ENCODE measurements at regions not wholly inside any gene's neighbourhood (a gene's known extent, or its start where the extent isn't known, plus 50 kb on each side); places are given as distances from the start of the nearest gene placed in this dataset.

GRCh38 chr2:46828491-46829230, 86.9 kb downstream of the MCFD2 start:
- H3K9ac ChIP-seq: no peak overlapping the region

GRCh38 chr2:46828135-46828438, 87.5 kb downstream of the MCFD2 start:
- Histone ChIP-seq H3K4me3 (ENCODE audit: low read depth, low read length) (no peak overlapping the region), H3K9me3 (ENCODE audit: control insufficient read depth, low read length) (no peaks in the 10 kb centered on the region), H3K79me2 (no peaks in the 10 kb centered on the region), H3K4me2 (ENCODE audit: low read length) (no peak overlapping the region), H3K27me3 (ENCODE audit: control insufficient read depth, insufficient read depth, low read length) (no peaks in the 10 kb centered on the region), H3K9ac (no peak overlapping the region), H2AFZ (no peak overlapping the region), H3K4me1 (no peaks in the 10 kb centered on the region), H3K36me3 (ENCODE audit: control insufficient read depth, insufficient read depth, low read length) (no peaks in the 10 kb centered on the region), H3K27ac (no peak overlapping the region)
- TF ChIP-seq CTCF (IDR thresholded peaks at IDR 0.05): no peak

More at GRCh38 chr2:46828491-46829230, 86.9 kb downstream of the MCFD2 start:
- Histone ChIP-seq H3K27me3 (ENCODE audit: control insufficient read depth, insufficient read depth, low read length) (no peaks in the 10 kb centered on the region), H3K79me2 (no peaks in the 10 kb centered on the region), H3K27ac (no peak overlapping the region), H3K4me1 (no peaks in the 10 kb centered on the region), H3K9me3 (ENCODE audit: control insufficient read depth, low read length) (no peaks in the 10 kb centered on the region), H2AFZ (no peak overlapping the region), H3K4me3 (ENCODE audit: low read depth, low read length) (no peak overlapping the region), H3K4me2 (ENCODE audit: low read length) (no peak overlapping the region), H3K36me3 (ENCODE audit: control insufficient read depth, insufficient read depth, low read length) (no peaks in the 10 kb centered on the region)
- TF ChIP-seq CTCF (IDR thresholded peaks at IDR 0.05): no peak

GRCh38 chr2:46827274-46828134, 88.1 kb downstream of the MCFD2 start:
- TF ChIP-seq CTCF (IDR thresholded peaks at IDR 0.05): no peak
- no peaks in the 10 kb centered on the region for H3K4me1 ChIP-seq
- H3K27ac ChIP-seq: no peak overlapping the region
- H3K9ac ChIP-seq: no peak overlapping the region
- H3K79me2 ChIP-seq: no peaks in the 10 kb centered on the region
- no peaks in the 10 kb centered on the region for H3K36me3 ChIP-seq (ENCODE audit: control insufficient read depth, insufficient read depth, low read length)
- no peak overlapping the region for H3K4me3 ChIP-seq (ENCODE audit: low read depth, low read length)
- no peak overlapping the region for H3K4me2 ChIP-seq (ENCODE audit: low read length)
- H3K27me3 ChIP-seq (ENCODE audit: control insufficient read depth, insufficient read depth, low read length): no peaks in the 10 kb centered on the region
- no peaks in the 10 kb centered on the region for H3K9me3 ChIP-seq (ENCODE audit: control insufficient read depth, low read length)
- no peak overlapping the region for H2AFZ ChIP-seq

GRCh38 chr2:46826569-46827245, 88.9 kb downstream of the MCFD2 start:
- H3K27me3 ChIP-seq (ENCODE audit: control insufficient read depth, insufficient read depth, low read length): no peaks in the 10 kb centered on the region
- no peak overlapping the region for H2AFZ ChIP-seq
- no peak overlapping the region for H3K27ac ChIP-seq
- no peaks in the 10 kb centered on the region for H3K9me3 ChIP-seq (ENCODE audit: control insufficient read depth, low read length)
- no peak overlapping the region for H3K4me3 ChIP-seq (ENCODE audit: low read depth, low read length)
- no peaks in the 10 kb centered on the region for H3K4me1 ChIP-seq
- no peak overlapping the region for H3K4me2 ChIP-seq (ENCODE audit: low read length)
- no peak overlapping the region for H3K9ac ChIP-seq
- no peaks in the 10 kb centered on the region for H3K79me2 ChIP-seq
- no peak for TF ChIP-seq CTCF (IDR thresholded peaks at IDR 0.05)
- H3K36me3 ChIP-seq (ENCODE audit: control insufficient read depth, insufficient read depth, low read length): no peaks in the 10 kb centered on the region
